H9 (cell line): ENCODE measurements at regions not wholly inside any gene's neighbourhood (a gene's known extent, or its start where the extent isn't known, plus 50 kb on each side); places are given as distances from the start of the nearest gene placed in this dataset.

Experiments
- DNase-seq: peaks from one replicate; pipeline ENCODE4 v3.0.0-alpha.2; 2017
- H2AFZ ChIP-seq: one replicate; pipeline ENCODE4 v1.6.1; 2013; ENCODE audit warnings: mild to moderate bottlenecking, low read length, control low read depth, moderate library complexity
- H2AK5ac ChIP-seq: 2 replicates; pipeline ENCODE4 v1.6.1; 2013; ENCODE audit warnings: low read length, control low read depth, mixed read lengths; ENCODE audit not compliant: insufficient read length
- H2BK120ac ChIP-seq: one replicate; pipeline ENCODE4 v1.6.1; 2013; ENCODE audit warnings: low read depth, mild to moderate bottlenecking, low read length, control low read depth, inconsistent platforms; ENCODE audit not compliant: poor library complexity, severe bottlenecking
- H2BK12ac ChIP-seq: 2 replicates; pipeline ENCODE4 v1.6.1; 2013; ENCODE audit warnings: low read length, control low read depth, mixed read lengths, low read depth; ENCODE audit not compliant: insufficient read length
- H2BK15ac ChIP-seq: 2 replicates; pipeline ENCODE4 v1.6.1; 2013; ENCODE audit warnings: low read depth, low read length, control low read depth
- H2BK20ac ChIP-seq: one replicate; pipeline ENCODE4 v1.6.1; 2013; ENCODE audit warnings: low read depth, mild to moderate bottlenecking, low read length, control low read depth, inconsistent platforms; ENCODE audit not compliant: poor library complexity, severe bottlenecking
- H2BK5ac ChIP-seq: 2 replicates; pipeline ENCODE4 v1.6.1; 2013; ENCODE audit warnings: low read length, control low read depth, mixed read lengths; ENCODE audit not compliant: insufficient read length
- H3K14ac ChIP-seq: 2 replicates; pipeline ENCODE4 v1.6.1; 2013; ENCODE audit warnings: low read length, control low read depth; ENCODE audit not compliant: insufficient read depth
- H3K18ac ChIP-seq: 2 replicates; pipeline ENCODE4 v1.6.1; 2013; ENCODE audit warnings: low read depth, mild to moderate bottlenecking, mixed read lengths, low read length, control low read depth; ENCODE audit not compliant: insufficient read length
- H3K23ac ChIP-seq: 2 replicates; pipeline ENCODE4 v1.6.1; 2013; ENCODE audit warnings: low read length, control low read depth, mixed read lengths, low read depth; ENCODE audit not compliant: insufficient read length
- H3K23me2 ChIP-seq: 2 replicates; pipeline ENCODE4 v1.6.1; 2013; ENCODE audit warnings: low read depth, mild to moderate bottlenecking, mixed read lengths, low read length, control low read depth; ENCODE audit not compliant: insufficient read length, poor library complexity, severe bottlenecking
- H3K27ac ChIP-seq: 2 replicates; pipeline ENCODE4 v1.5.1; 2013; ENCODE audit warnings: low read length, control low read depth, mixed read lengths, low read depth; ENCODE audit not compliant: insufficient read length
- H3K27me3 ChIP-seq: 2 replicates; pipeline ENCODE4 v1.6.1; 2013; ENCODE audit warnings: low read length, control low read depth, inconsistent platforms; ENCODE audit not compliant: insufficient read depth
- H3K4ac ChIP-seq: 2 replicates; pipeline ENCODE4 v1.6.1; 2013; ENCODE audit warnings: low read depth, mild to moderate bottlenecking, control low read depth, inconsistent platforms, low read length, moderate library complexity
- H3K4me1 ChIP-seq: 2 replicates; pipeline ENCODE4 v1.6.1; 2013; ENCODE audit warnings: low read length, control low read depth, inconsistent platforms; ENCODE audit not compliant: insufficient read depth
- H3K4me2 ChIP-seq: 2 replicates; pipeline ENCODE4 v1.6.1; 2013; ENCODE audit warnings: low read length, control low read depth, mixed read lengths; ENCODE audit not compliant: insufficient read length, insufficient read depth
- H3K56ac ChIP-seq: 2 replicates; pipeline ENCODE4 v1.6.1; 2013; ENCODE audit warnings: low read depth, mild to moderate bottlenecking, mixed read lengths, low read length, control low read depth; ENCODE audit not compliant: insufficient read length
- H3K79me1 ChIP-seq: 2 replicates; pipeline ENCODE4 v1.6.1; 2013; ENCODE audit warnings: low read depth, mild to moderate bottlenecking, moderate library complexity, low read length, control low read depth, inconsistent platforms; ENCODE audit not compliant: insufficient read depth, poor library complexity, severe bottlenecking
- H3K79me2 ChIP-seq: 2 replicates; pipeline ENCODE4 v1.6.1; 2013; ENCODE audit warnings: low read length, control low read depth, inconsistent platforms; ENCODE audit not compliant: insufficient read depth
- H3K9ac ChIP-seq: 2 replicates; pipeline ENCODE4 v1.6.1; 2013; ENCODE audit warnings: low read length, control low read depth, mixed read lengths; ENCODE audit not compliant: insufficient read length; ENCODE audit errors: extremely low read depth
- H3K9me3 ChIP-seq: one replicate; pipeline ENCODE4 v1.6.1; 2013; ENCODE audit warnings: low read depth, low read length, inconsistent platforms; ENCODE audit not compliant: control insufficient read depth
- H3T11ph ChIP-seq: one replicate; pipeline ENCODE4 v1.6.1; 2013; ENCODE audit warnings: mild to moderate bottlenecking, low read length, control low read depth, inconsistent platforms
- H4K20me1 ChIP-seq: one replicate; pipeline ENCODE4 v1.6.1; 2013; ENCODE audit not compliant: control insufficient read depth, insufficient read length, insufficient read depth
- H4K5ac ChIP-seq: 2 replicates; pipeline ENCODE4 v1.6.1; 2013; ENCODE audit warnings: low read depth, mild to moderate bottlenecking, mixed read lengths, low read length, control low read depth; ENCODE audit not compliant: insufficient read length
- H4K8ac ChIP-seq: replicated peaks from 2 replicates; pipeline ENCODE4 v1.6.1; 2013; ENCODE audit warnings: low read length, control low read depth, mixed read lengths, low read depth; ENCODE audit not compliant: insufficient read length
- H4K91ac ChIP-seq: 2 replicates; pipeline ENCODE4 v1.6.1; 2013; ENCODE audit warnings: low read depth, mild to moderate bottlenecking, moderate library complexity, mixed read lengths, low read length, control low read depth; ENCODE audit not compliant: insufficient read length
- H3K27ac Mint-ChIP-seq, 3 experiments: 2 replicates in 2 of 3; 3 replicates in 1 of 3; pipeline ENCODE4 v1.8.0; 2020 to 2021; ENCODE audit warnings: mixed read lengths in 3 of 3, mild to moderate bottlenecking in 1 of 3, moderate library complexity in 1 of 3
- H3K27me3 Mint-ChIP-seq: 2 replicates; pipeline ENCODE4 v1.8.0; 2021; ENCODE audit warnings: low read depth, mild to moderate bottlenecking, moderate library complexity, mixed read lengths
- H3K36me3 Mint-ChIP-seq, 3 experiments: 2 replicates in 2 of 3; 3 replicates in 1 of 3; pipeline ENCODE4 v1.8.0; 2020 to 2021; ENCODE audit warnings: low read depth in 3 of 3, mixed read lengths in 3 of 3; ENCODE audit not compliant: insufficient read depth in 1 of 3
- H3K4me1 Mint-ChIP-seq, 2 experiments: 2 replicates each; pipeline ENCODE4 v1.8.0; 2020; ENCODE audit warnings: mixed read lengths in 2 of 2
- H3K4me3 Mint-ChIP-seq, 2 experiments: 2 replicates in 1 of 2; 3 replicates in 1 of 2; pipeline ENCODE4 v1.8.0; 2020 to 2021; ENCODE audit warnings: mild to moderate bottlenecking in 2 of 2, mixed read lengths in 2 of 2, moderate library complexity in 1 of 2
- H3K9me3 Mint-ChIP-seq, 2 experiments: 2 replicates in 1 of 2; 3 replicates in 1 of 2; pipeline ENCODE4 v1.8.0; 2020; ENCODE audit warnings: mild to moderate bottlenecking in 2 of 2, mixed read lengths in 2 of 2, moderate library complexity in 1 of 2
- CTCF ChIP-seq: fragments of 200-600 bp; sonication (generic); conservative IDR thresholded peaks from 3 replicates; pipeline ENCODE4 v1.8.0; 2021; ENCODE audit warnings: antibody characterized with exemption, mild to moderate bottlenecking
- WGBS: extraction: QIAGEN DNeasy Blood & Tissue Kit; methylation state at CpG from one replicate; pipeline ENCODE4 v1.1.7; 2013; ENCODE audit warnings: missing lambda C conversion rate, low lambda C conversion rate, mixed read lengths; ENCODE audit not compliant: insufficient read length; ENCODE audit errors: extremely low coverage; 5-methylcytosine and 5-hydroxymethylcytosine counted together

GRCh38 chr13:54486421-54487166, 1458.0 kb downstream of the OLFM4 start:
- Mint-ChIP-seq H3K36me3 (peaks cover 0 to 18% (median 0%) of the 10 kb centered on the region in 3 experiments; a peak in 3 of 7 replicates), H3K27ac (peak overlapping the region in 1 of 3 experiments; percentile 67; a peak in 1 of 7 replicates), H3K27me3 (no peaks in the 10 kb centered on the region), H3K4me3 (no peak overlapping the region), H3K4me1 (peaks cover 5 to 8% of the 10 kb centered on the region in 2 experiments; a peak in 2 of 4 replicates), H3K9me3 (no peaks in the 10 kb centered on the region; a peak in 1 of 5 replicates)
- H3K14ac ChIP-seq = no peak overlapping the region; the same call in 1 of the 2 replicates
- H3K23me2 ChIP-seq = no peaks in the 10 kb centered on the region
- no peak overlapping the region for H2BK15ac ChIP-seq
- H3K79me1 ChIP-seq = no peaks in the 10 kb centered on the region
- H2BK12ac ChIP-seq = no peak overlapping the region
- WGBS = no CpG with 5 or more reads among the region's 7 CpGs
- H3K56ac ChIP-seq = no peak overlapping the region
- H3K4ac ChIP-seq = no peak overlapping the region
- no peak overlapping the region for H3K9ac ChIP-seq
- H3K27me3 ChIP-seq = no peaks in the 10 kb centered on the region
- H4K91ac ChIP-seq = no peak overlapping the region
- H3K9me3 ChIP-seq = no peaks in the 10 kb centered on the region
- H4K5ac ChIP-seq = no peak overlapping the region
- H4K8ac ChIP-seq = no peak overlapping the region
- H3K4me1 ChIP-seq = no peaks in the 10 kb centered on the region
- H4K20me1 ChIP-seq = no peaks in the 10 kb centered on the region
- H3K79me2 ChIP-seq = no peaks in the 10 kb centered on the region
- TF ChIP-seq CTCF = no peak
- no peak overlapping the region for H3K18ac ChIP-seq
- no peak for DNase-seq
- H3K27ac ChIP-seq = no peak overlapping the region
- H3K23ac ChIP-seq = no peak overlapping the region
- H2AK5ac ChIP-seq = no peak overlapping the region
- no peak overlapping the region for H2BK120ac ChIP-seq
- no peak overlapping the region for H3K4me2 ChIP-seq
- H2BK20ac ChIP-seq = no peak overlapping the region
- H2BK5ac ChIP-seq = no peak overlapping the region
- H2AFZ ChIP-seq = no peak overlapping the region
- no peak overlapping the region for H3T11ph ChIP-seq
